ENCODE measurements at regions not wholly inside any gene's neighbourhood (a gene's known extent, or its start where the extent isn't known, plus 50 kb on each side); places are given as distances from the start of the nearest gene placed in this dataset.

DNA sequence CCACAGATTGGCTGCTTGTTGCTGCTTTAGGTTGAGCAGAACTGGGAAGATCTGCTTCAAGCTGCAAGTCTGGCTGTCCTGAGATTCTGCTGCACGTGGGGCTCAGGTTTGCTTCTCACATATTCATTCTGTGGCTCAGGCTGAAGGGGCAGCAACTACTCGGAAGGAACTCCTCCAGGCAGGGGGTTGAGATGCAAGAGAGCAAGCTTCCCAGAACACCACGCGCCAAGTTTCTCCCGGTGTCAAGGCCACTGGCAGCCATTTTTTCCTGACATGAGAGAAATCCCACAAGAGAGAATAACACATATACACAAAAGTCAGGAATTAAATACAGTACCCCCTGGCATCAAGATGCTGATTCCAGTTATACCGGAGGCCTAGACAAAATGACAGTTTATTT is 887.6 kb upstream of the SLC10A2 start:
- TF ChIP-seq, protein P1, sequence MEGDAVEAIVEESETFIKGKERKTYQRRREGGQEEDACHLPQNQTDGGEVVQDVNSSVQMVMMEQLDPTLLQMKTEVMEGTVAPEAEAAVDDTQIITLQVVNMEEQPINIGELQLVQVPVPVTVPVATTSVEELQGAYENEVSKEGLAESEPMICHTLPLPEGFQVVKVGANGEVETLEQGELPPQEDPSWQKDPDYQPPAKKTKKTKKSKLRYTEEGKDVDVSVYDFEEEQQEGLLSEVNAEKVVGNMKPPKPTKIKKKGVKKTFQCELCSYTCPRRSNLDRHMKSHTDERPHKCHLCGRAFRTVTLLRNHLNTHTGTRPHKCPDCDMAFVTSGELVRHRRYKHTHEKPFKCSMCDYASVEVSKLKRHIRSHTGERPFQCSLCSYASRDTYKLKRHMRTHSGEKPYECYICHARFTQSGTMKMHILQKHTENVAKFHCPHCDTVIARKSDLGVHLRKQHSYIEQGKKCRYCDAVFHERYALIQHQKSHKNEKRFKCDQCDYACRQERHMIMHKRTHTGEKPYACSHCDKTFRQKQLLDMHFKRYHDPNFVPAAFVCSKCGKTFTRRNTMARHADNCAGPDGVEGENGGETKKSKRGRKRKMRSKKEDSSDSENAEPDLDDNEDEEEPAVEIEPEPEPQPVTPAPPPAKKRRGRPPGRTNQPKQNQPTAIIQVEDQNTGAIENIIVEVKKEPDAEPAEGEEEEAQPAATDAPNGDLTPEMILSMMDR (IDR thresholded peaks at IDR 0.05), result no peak
- TF ChIP-seq POLR2A (IDR thresholded peaks at IDR 0.05), result no peak
